K562 (cell line): ENCODE measurements at regions not wholly inside any gene's neighbourhood (a gene's known extent, or its start where the extent isn't known, plus 50 kb on each side); places are given as distances from the start of the nearest gene placed in this dataset.

Source experiments
- DIDO1 ChIP-seq: fragments of 450-650 bp; IDR thresholded peaks from 2 replicates; pipeline ENCODE4 v1.6.1; 2016; ENCODE audit warnings: low read depth, missing biosample characterization, missing genetic modification characterization
- HNRNPK ChIP-seq: fragments of 200-400 bp; formaldehyde crosslinking; IDR thresholded peaks from one replicate; pipeline ENCODE4 v1.6.1; 2018; ENCODE audit warnings: mild to moderate bottlenecking, low read depth, low read length; ENCODE audit not compliant: poor library complexity, severe bottlenecking
- L3MBTL2 ChIP-seq: fragments of 450-650 bp; IDR thresholded peaks from 2 replicates; pipeline ENCODE4 v1.6.1; 2016; ENCODE audit warnings: mild to moderate bottlenecking, moderate library complexity
- NFIC ChIP-seq: fragments of 450-650 bp; IDR thresholded peaks from 2 replicates; pipeline ENCODE4 v1.6.1; 2017; ENCODE audit warnings: mild to moderate bottlenecking, inconsistent platforms
- XRCC5 ChIP-seq: fragments of 200-400 bp; formaldehyde crosslinking; IDR thresholded peaks from 2 replicates; pipeline ENCODE4 v1.6.1; 2017; ENCODE audit warnings: low read depth, mild to moderate bottlenecking, low read length
- ZBED1 ChIP-seq: IDR thresholded peaks from 2 replicates; pipeline ENCODE4 v1.6.1; 2014
- ZBTB7A ChIP-seq: IDR thresholded peaks from 2 replicates; pipeline ENCODE4 v1.6.1; 2011; ENCODE audit warnings: low read depth, mild to moderate bottlenecking, low read length, moderate library complexity, borderline replicate concordance; ENCODE audit not compliant: control insufficient read depth
- ZNF232 ChIP-seq: sonication (generic); formaldehyde crosslinking; IDR thresholded peaks from 2 replicates; pipeline ENCODE4 v1.8.0; 2022; ENCODE audit warnings: mild to moderate bottlenecking, missing genetic modification reagents
- ZNF586 ChIP-seq: fragments of 450-650 bp; formaldehyde crosslinking; conservative IDR thresholded peaks from 2 replicates; pipeline ENCODE4 v1.4.0; 2020; ENCODE audit warnings: mild to moderate bottlenecking, moderate library complexity
- ZNF830 ChIP-seq: fragments of 250-450 bp; sonication (Bioruptor Pico); IDR thresholded peaks from 2 replicates; pipeline ENCODE4 v1.5.0; 2021; ENCODE audit warnings: mild to moderate bottlenecking
- TF ChIP-seq, protein P1 (sequence below), 2 experiments: fragments of 450-650 bp in 1 of 2; sonication (generic) in 1 of 2; formaldehyde crosslinking in 1 of 2; IDR thresholded peaks; 2 replicates each; pipeline versions ENCODE4 v1.7.1 to v1.9.0; 2016 to 2022; ENCODE audit warnings: inconsistent platforms in 1 of 2, mild to moderate bottlenecking in 1 of 2, missing genetic modification reagents in 1 of 2
- TF ChIP-seq, protein P2 (sequence below): sonication (generic); formaldehyde crosslinking; IDR thresholded peaks from 2 replicates; pipeline ENCODE4 v1.8.0; 2022; ENCODE audit warnings: mild to moderate bottlenecking, missing genetic modification reagents
- TF ChIP-seq, protein P3 (sequence below): IDR thresholded peaks from 2 replicates; pipeline ENCODE4 v1.6.1; 2014; ENCODE audit warnings: antibody characterized with exemption

DNA sequence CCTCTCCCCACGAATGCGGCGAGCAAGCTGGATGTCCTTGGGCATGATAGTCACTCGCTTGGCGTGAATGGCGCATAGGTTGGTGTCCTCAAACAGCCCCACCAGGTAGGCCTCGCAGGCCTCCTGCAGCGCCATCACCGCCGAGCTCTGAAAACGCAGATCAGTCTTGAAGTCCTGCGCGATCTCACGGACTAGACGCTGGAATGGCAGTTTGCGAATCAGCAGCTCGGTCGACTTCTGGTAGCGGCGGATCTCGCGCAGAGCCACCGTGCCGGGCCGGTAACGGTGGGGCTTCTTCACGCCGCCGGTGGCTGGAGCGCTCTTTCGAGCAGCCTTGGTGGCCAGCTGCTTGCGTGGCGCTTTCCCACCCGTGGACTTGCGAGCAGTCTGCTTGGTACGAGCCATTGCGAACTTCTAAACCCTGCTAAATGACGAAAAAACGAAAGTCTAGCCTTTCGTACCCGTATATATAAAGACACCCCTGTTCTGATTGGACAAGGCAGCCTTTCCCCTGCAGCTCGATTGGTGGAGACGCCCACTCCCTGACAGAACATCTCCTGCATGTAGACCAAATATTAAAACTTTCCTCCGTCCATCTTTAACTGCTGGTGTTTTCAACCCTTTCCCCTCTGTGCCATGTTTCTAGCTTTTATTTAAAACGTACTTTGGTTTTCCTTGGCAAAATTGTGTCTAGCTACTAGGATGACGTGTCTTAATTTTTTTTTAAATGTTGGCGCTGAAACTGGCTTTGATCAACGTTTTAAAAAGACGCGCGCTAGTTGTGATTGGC lies 109.8 kb downstream of the HFE start (continued):
- peak; percentile 74; the same call in 1 of the 2 replicates for TF ChIP-seq XRCC5
- TF ChIP-seq NFIC, result peak; percentile 10; the same call in 1 of the 2 replicates
- TF ChIP-seq HNRNPK, result no peak
- TF ChIP-seq, protein P1, sequence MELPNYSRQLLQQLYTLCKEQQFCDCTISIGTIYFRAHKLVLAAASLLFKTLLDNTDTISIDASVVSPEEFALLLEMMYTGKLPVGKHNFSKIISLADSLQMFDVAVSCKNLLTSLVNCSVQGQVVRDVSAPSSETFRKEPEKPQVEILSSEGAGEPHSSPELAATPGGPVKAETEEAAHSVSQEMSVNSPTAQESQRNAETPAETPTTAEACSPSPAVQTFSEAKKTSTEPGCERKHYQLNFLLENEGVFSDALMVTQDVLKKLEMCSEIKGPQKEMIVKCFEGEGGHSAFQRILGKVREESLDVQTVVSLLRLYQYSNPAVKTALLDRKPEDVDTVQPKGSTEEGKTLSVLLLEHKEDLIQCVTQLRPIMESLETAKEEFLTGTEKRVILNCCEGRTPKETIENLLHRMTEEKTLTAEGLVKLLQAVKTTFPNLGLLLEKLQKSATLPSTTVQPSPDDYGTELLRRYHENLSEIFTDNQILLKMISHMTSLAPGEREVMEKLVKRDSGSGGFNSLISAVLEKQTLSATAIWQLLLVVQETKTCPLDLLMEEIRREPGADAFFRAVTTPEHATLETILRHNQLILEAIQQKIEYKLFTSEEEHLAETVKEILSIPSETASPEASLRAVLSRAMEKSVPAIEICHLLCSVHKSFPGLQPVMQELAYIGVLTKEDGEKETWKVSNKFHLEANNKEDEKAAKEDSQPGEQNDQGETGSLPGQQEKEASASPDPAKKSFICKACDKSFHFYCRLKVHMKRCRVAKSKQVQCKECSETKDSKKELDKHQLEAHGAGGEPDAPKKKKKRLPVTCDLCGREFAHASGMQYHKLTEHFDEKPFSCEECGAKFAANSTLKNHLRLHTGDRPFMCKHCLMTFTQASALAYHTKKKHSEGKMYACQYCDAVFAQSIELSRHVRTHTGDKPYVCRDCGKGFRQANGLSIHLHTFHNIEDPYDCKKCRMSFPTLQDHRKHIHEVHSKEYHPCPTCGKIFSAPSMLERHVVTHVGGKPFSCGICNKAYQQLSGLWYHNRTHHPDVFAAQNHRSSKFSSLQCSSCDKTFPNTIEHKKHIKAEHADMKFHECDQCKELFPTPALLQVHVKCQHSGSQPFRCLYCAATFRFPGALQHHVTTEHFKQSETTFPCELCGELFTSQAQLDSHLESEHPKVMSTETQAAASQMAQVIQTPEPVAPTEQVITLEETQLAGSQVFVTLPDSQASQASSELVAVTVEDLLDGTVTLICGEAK (IDR thresholded peaks at IDR 0.05), result no peak
- TF ChIP-seq, protein P1 (CRISPR knock-in tag; IDR thresholded peaks at IDR 0.05), result peak; percentile 38; the same call in 1 of the 2 replicates
- 0 out of 2 replicates have a peak, but pooled peaks have one; percentile 88 for TF ChIP-seq ZBED1
- no peak for TF ChIP-seq ZBTB7A
- TF ChIP-seq, protein P2, sequence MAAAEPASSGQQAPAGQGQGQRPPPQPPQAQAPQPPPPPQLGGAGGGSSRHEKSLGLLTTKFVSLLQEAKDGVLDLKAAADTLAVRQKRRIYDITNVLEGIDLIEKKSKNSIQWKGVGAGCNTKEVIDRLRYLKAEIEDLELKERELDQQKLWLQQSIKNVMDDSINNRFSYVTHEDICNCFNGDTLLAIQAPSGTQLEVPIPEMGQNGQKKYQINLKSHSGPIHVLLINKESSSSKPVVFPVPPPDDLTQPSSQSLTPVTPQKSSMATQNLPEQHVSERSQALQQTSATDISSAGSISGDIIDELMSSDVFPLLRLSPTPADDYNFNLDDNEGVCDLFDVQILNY (CRISPR knock-in tag), result peak; percentile 93
- TF ChIP-seq ZNF830 (CRISPR knock-in tag), result no peak
- TF ChIP-seq, protein P3, sequence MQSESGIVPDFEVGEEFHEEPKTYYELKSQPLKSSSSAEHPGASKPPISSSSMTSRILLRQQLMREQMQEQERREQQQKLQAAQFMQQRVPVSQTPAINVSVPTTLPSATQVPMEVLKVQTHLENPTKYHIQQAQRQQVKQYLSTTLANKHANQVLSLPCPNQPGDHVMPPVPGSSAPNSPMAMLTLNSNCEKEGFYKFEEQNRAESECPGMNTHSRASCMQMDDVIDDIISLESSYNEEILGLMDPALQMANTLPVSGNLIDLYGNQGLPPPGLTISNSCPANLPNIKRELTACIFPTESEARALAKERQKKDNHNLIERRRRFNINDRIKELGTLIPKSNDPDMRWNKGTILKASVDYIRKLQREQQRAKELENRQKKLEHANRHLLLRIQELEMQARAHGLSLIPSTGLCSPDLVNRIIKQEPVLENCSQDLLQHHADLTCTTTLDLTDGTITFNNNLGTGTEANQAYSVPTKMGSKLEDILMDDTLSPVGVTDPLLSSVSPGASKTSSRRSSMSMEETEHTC, result no peak
- no peak; the same call in none of the 2 replicates for TF ChIP-seq ZNF232 (CRISPR knock-in tag)
- TF ChIP-seq L3MBTL2, result peak; percentile 47
- TF ChIP-seq DIDO1, result no peak
- TF ChIP-seq ZNF586, result no peak
